CD4-positive, alpha-beta memory T cell (primary cell): ENCODE measurements at regions not wholly inside any gene's neighbourhood (a gene's known extent, or its start where the extent isn't known, plus 50 kb on each side); places are given as distances from the start of the nearest gene placed in this dataset.
"Not testable (repeated sequence)": the region's sequence is repeated elsewhere in the genome, so short reads cannot be mapped to it uniquely, and the experiment has no call there.

Experiments
- CTCF ChIA-PET: fragments of 350-600 bp; sonication (Branson Sonifier 250); formaldehyde crosslinking; loops from one replicate; lab custom pipeline; 2021; ENCODE audit warnings: inconsistent platforms; ENCODE audit not compliant: partially characterized antibody; lab: Charles Lee
- POLR2A ChIA-PET: fragments of 350-600 bp; sonication (Branson Sonifier 250); formaldehyde crosslinking; loops from one replicate; lab custom pipeline; 2021; ENCODE audit not compliant: partially characterized antibody; lab: Charles Lee
- DNase-seq, 5 donors: peaks; one replicate each; pipeline versions ENCODE4 v3.0.0 to v3.0.0-alpha.2; 2020 to 2022; ENCODE audit warnings: mixed read lengths in 1 of 5
- H3K27ac ChIP-seq: one replicate; pipeline ENCODE4 v1.7.0; 2013; ENCODE audit warnings: low read depth, low read length
- H3K27me3 ChIP-seq: 2 replicates; pipeline ENCODE4 v1.7.0; 2013; ENCODE audit warnings: mild to moderate bottlenecking, low read length, moderate library complexity; ENCODE audit not compliant: insufficient read depth
- H3K36me3 ChIP-seq: 2 replicates; pipeline ENCODE4 v1.7.0; 2013; ENCODE audit warnings: mild to moderate bottlenecking, low read length, moderate library complexity; ENCODE audit not compliant: insufficient read depth
- H3K4me1 ChIP-seq: 2 replicates; pipeline ENCODE4 v1.7.0; 2013; ENCODE audit warnings: mild to moderate bottlenecking, low read length, moderate library complexity; ENCODE audit not compliant: insufficient read depth
- H3K4me3 ChIP-seq, 2 donors: one replicate each; pipeline ENCODE4 v1.7.0; 2013; ENCODE audit warnings: low read length in 2 of 2, mild to moderate bottlenecking in 1 of 2
- H3K9me3 ChIP-seq, 2 donors: one replicate each; pipeline ENCODE4 v1.7.0; 2013; ENCODE audit warnings: low read length in 2 of 2, control low read depth in 1 of 2; ENCODE audit not compliant: control insufficient read depth in 1 of 2
- H3K27ac Mint-ChIP-seq, 7 donors: one replicate each; pipeline ENCODE4 v1.8.0; 2020 to 2021; ENCODE audit warnings: mixed read lengths in 7 of 7, mild to moderate bottlenecking in 6 of 7, inconsistent platforms in 3 of 7, moderate library complexity in 3 of 7
- H3K27me3 Mint-ChIP-seq, 2 donors: one replicate each; pipeline ENCODE4 v1.8.0; 2020 to 2021; ENCODE audit warnings: mixed read lengths in 2 of 2
- H3K36me3 Mint-ChIP-seq, 2 donors: one replicate each; pipeline ENCODE4 v1.8.0; 2020 to 2021; ENCODE audit warnings: mixed read lengths in 2 of 2, inconsistent platforms in 1 of 2, mild to moderate bottlenecking in 1 of 2
- H3K4me1 Mint-ChIP-seq, 4 donors: one replicate each; pipeline ENCODE4 v1.8.0; 2020 to 2021; ENCODE audit warnings: mixed read lengths in 4 of 4, mild to moderate bottlenecking in 1 of 4
- H3K4me3 Mint-ChIP-seq, 8 donors: one replicate each; pipeline ENCODE4 v1.8.0; 2020 to 2021; ENCODE audit warnings: mixed read lengths in 8 of 8, mild to moderate bottlenecking in 7 of 8, moderate library complexity in 6 of 8, inconsistent platforms in 3 of 8
- H3K9me3 Mint-ChIP-seq, 8 donors: one replicate each; pipeline ENCODE4 v1.8.0; 2020 to 2021; ENCODE audit warnings: mixed read lengths in 8 of 8, mild to moderate bottlenecking in 5 of 8, inconsistent platforms in 3 of 8, moderate library complexity in 1 of 8
- intact Hi-C: fragments of 100-400 bp; cut with micrococcal nuclease; formaldehyde crosslinking; loops from one replicate; pipeline ENCODE4 v1.15.1; 2023

- ChIA-PET CTCF (no interaction called here), POLR2A (no interaction called here)
- no peaks in the 10 kb centered on the region for H3K9me3 ChIP-seq
- H3K4me3 ChIP-seq: no peak overlapping the region
- no peak overlapping the region for H3K27ac ChIP-seq
- Mint-ChIP-seq H3K27ac (no peak overlapping the region), H3K4me1 (peaks cover 0 to 9% (median under 1%) of the 10 kb centered on the region in 4 donors), H3K9me3 (no peaks in the 10 kb centered on the region), H3K27me3 (no peaks in the 10 kb centered on the region), H3K4me3 (no peak overlapping the region), H3K36me3 (no peaks in the 10 kb centered on the region)
- DNase-seq: no peak
- intact Hi-C loops: no loop called here
- H3K27me3 ChIP-seq: no peaks in the 10 kb centered on the region
- H3K4me1 ChIP-seq: no peaks in the 10 kb centered on the region
- H3K36me3 ChIP-seq: no peaks in the 10 kb centered on the region
Observed at GRCh38 chr1:228944296-228944695, 209.0 kb downstream of the RHOU start.

GRCh38 chr1:228944935-228945371, 209.7 kb downstream of the RHOU start:
- ChIA-PET POLR2A (no interaction called here), CTCF (no interaction called here)
- Histone ChIP-seq H3K9me3 (no peaks in the 10 kb centered on the region), H3K36me3 (no peaks in the 10 kb centered on the region), H3K4me1 (no peaks in the 10 kb centered on the region), H3K4me3 (no peak overlapping the region), H3K27me3 (no peaks in the 10 kb centered on the region), H3K27ac (no peak overlapping the region)
- no peaks in the 10 kb centered on the region for H3K27me3 Mint-ChIP-seq
- intact Hi-C loops: no loop called here
- DNase-seq: no peak
- H3K9me3 Mint-ChIP-seq: no peaks in the 10 kb centered on the region
- no peak overlapping the region for H3K4me3 Mint-ChIP-seq
- H3K4me1 Mint-ChIP-seq: peaks cover 0 to 3% (median 0%) of the 10 kb centered on the region in 4 donors
- H3K36me3 Mint-ChIP-seq: no peaks in the 10 kb centered on the region
- H3K27ac Mint-ChIP-seq: peak overlapping the region in 1 of 7 donors; percentile 1

DNA sequence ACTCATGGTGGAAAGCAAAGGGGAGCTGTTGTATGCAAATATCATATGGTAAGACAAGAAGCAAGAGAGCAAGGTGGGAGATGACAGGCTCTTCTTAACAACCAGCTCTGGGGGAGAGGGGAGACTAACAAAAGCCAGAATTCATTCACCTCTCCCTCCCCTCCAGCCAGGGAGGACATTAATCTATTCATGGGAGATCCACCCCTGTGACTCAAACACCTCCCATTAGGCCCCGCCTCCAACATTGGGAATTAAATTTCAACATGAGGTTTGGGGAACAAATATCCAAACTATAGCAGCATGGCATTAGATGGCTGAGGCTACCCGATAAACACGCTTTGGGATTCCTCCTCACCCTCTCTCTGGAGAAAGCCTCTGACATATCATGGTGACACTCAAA, 210.6 kb downstream of the RHOU start:
- Mint-ChIP-seq H3K27ac (peak overlapping the region in 1 of 7 donors; percentile 7), H3K4me3 (no peak overlapping the region), H3K4me1 (peaks cover 0 to 3% (median 0%) of the 10 kb centered on the region in 4 donors), H3K36me3 (no peaks in the 10 kb centered on the region), H3K9me3 (no peaks in the 10 kb centered on the region), H3K27me3 (no peaks in the 10 kb centered on the region)
- no peaks in the 10 kb centered on the region for H3K36me3 ChIP-seq
- H3K4me1 ChIP-seq: no peaks in the 10 kb centered on the region
- ChIA-PET POLR2A (no interaction called here), CTCF (no interaction called here)
- no peak for DNase-seq
- intact Hi-C loops: no loop called here
- H3K27me3 ChIP-seq: no peaks in the 10 kb centered on the region
- no peak overlapping the region for H3K27ac ChIP-seq
- H3K9me3 ChIP-seq: no peaks in the 10 kb centered on the region
- no peak overlapping the region for H3K4me3 ChIP-seq

DNA sequence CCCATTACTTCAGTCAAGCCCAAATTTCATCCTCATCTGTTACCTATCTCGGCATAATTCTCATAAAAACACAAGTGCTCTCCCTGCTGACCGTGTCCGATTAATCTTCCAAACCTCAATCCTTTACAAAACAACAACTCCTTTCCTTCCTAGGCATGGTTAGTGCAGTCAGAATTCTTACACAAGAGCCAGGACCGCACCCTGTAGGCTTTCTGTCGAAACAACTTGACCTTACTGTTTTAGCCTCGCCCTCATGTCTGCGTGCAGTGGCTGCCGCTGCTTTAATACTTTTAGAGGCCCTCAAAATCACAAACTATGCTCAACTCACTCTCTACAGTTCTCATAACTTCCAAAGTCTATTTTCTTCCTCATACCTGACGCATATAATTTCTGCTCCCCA, 214.3 kb downstream of the RHOU start:
- H3K4me3 Mint-ChIP-seq, intact Hi-C loops, H3K27me3 ChIP-seq, H3K27ac Mint-ChIP-seq, H3K27me3 Mint-ChIP-seq, H3K4me3 ChIP-seq, H3K9me3 ChIP-seq, H3K9me3 Mint-ChIP-seq, H3K27ac ChIP-seq, DNase-seq, H3K36me3 Mint-ChIP-seq, H3K4me1 ChIP-seq, CTCF ChIA-PET, H3K36me3 ChIP-seq, POLR2A ChIA-PET: not testable (repeated sequence)
- peaks cover 6 to 14% (median 10%) of the 10 kb centered on the region in 4 donors for H3K4me1 Mint-ChIP-seq

GRCh38 chr1:228953207-228953606, 217.9 kb downstream of the RHOU start:
- Histone ChIP-seq H3K4me1 (peaks cover 8% of the 10 kb centered on the region), H3K4me3 (no peak overlapping the region), H3K9me3 (no peaks in the 10 kb centered on the region), H3K27me3 (no peaks in the 10 kb centered on the region), H3K36me3 (no peaks in the 10 kb centered on the region), H3K27ac (no peak overlapping the region)
- H3K27me3 Mint-ChIP-seq: no peaks in the 10 kb centered on the region
- H3K27ac Mint-ChIP-seq: peak overlapping the region in 1 of 7 donors; percentile 24
- no peak for DNase-seq
- CTCF ChIA-PET: no interaction called here
- peak overlapping the region in 1 of 8 donors; percentile 29 for H3K4me3 Mint-ChIP-seq
- H3K4me1 Mint-ChIP-seq: peaks cover 6 to 14% (median 10%) of the 10 kb centered on the region in 4 donors
- H3K9me3 Mint-ChIP-seq: no peaks in the 10 kb centered on the region
- POLR2A ChIA-PET: no interaction called here
- intact Hi-C loops: no loop called here
- no peaks in the 10 kb centered on the region for H3K36me3 Mint-ChIP-seq

- peaks cover 6 to 14% (median 10%) of the 10 kb centered on the region in 4 donors for H3K4me1 Mint-ChIP-seq
- H3K4me3 ChIP-seq, H3K27me3 Mint-ChIP-seq, POLR2A ChIA-PET, H3K9me3 Mint-ChIP-seq, H3K27me3 ChIP-seq, DNase-seq, H3K27ac Mint-ChIP-seq, H3K36me3 Mint-ChIP-seq, H3K9me3 ChIP-seq, H3K4me1 ChIP-seq, H3K4me3 Mint-ChIP-seq, H3K27ac ChIP-seq, H3K36me3 ChIP-seq, intact Hi-C loops, CTCF ChIA-PET: not testable (repeated sequence)
Observed at GRCh38 chr1:228953808-228954207, 218.5 kb downstream of the RHOU start.

DNA sequence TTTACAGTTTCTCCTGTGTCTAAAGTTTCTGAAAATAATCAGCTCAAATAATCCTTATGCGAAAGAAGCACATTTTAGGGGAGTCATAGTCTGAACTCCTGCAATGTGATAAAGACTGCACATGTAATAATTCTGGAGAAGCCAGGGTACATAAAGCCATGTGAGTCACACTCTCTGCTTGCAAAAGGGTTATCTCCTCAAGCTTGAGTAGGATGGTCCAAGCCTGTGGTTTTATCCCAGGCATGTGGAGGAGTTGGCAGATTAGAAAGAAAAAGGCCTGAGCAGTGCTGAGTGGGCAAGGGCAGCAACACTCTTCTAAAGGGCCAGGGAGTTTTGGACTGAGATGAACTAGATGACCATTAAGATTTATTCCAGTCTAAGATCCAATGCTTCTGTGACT, 220.4 kb downstream of the RHOU start:
- intact Hi-C loops: no loop called here
- Mint-ChIP-seq H3K9me3 (no peaks in the 10 kb centered on the region), H3K27ac (no peak overlapping the region), H3K4me1 (peaks cover 6 to 14% (median 10%) of the 10 kb centered on the region in 4 donors), H3K27me3 (no peaks in the 10 kb centered on the region), H3K4me3 (no peak overlapping the region), H3K36me3 (no peaks in the 10 kb centered on the region)
- no peak overlapping the region for H3K27ac ChIP-seq
- ChIA-PET POLR2A (no interaction called here), CTCF (no interaction called here)
- no peak for DNase-seq
- H3K36me3 ChIP-seq: no peaks in the 10 kb centered on the region
- no peaks in the 10 kb centered on the region for H3K9me3 ChIP-seq
- no peaks in the 10 kb centered on the region for H3K27me3 ChIP-seq
- H3K4me3 ChIP-seq: no peak overlapping the region
- H3K4me1 ChIP-seq: peaks cover 8% of the 10 kb centered on the region

DNA sequence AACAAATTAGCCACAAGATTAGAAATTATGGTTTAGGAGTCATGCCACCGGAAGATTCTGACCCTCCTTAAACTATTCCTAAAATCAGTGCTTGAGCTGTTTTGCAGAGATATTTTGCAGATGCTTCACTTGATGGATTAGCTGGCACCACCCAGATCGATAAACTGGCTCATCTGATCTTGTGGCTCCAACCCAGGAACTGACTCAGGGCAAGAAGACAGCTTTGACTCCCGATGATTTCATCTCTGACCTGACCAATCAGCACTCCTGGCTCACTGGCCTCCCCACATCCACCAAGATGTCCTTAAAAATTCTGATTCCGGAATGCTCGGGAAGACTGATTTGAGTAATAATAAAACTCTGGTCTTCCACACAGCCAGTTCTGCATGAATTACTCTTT, 221.6 kb downstream of the RHOU start:
- Histone ChIP-seq H3K4me3 (no peak overlapping the region), H3K9me3 (no peaks in the 10 kb centered on the region), H3K27me3 (no peaks in the 10 kb centered on the region), H3K4me1 (peaks cover 8% of the 10 kb centered on the region), H3K27ac (no peak overlapping the region), H3K36me3 (no peaks in the 10 kb centered on the region)
- ChIA-PET POLR2A (no interaction called here), CTCF (no interaction called here)
- Mint-ChIP-seq H3K4me3 (no peak overlapping the region), H3K27me3 (no peaks in the 10 kb centered on the region), H3K27ac (no peak overlapping the region), H3K4me1 (peaks cover 6 to 14% (median 10%) of the 10 kb centered on the region in 4 donors), H3K36me3 (no peaks in the 10 kb centered on the region), H3K9me3 (no peaks in the 10 kb centered on the region)
- intact Hi-C loops: no loop called here
- no peak for DNase-seq
